ENCODE measurements at regions not wholly inside any gene's neighbourhood (a gene's known extent, or its start where the extent isn't known, plus 50 kb on each side); places are given as distances from the start of the nearest gene placed in this dataset.

DNA sequence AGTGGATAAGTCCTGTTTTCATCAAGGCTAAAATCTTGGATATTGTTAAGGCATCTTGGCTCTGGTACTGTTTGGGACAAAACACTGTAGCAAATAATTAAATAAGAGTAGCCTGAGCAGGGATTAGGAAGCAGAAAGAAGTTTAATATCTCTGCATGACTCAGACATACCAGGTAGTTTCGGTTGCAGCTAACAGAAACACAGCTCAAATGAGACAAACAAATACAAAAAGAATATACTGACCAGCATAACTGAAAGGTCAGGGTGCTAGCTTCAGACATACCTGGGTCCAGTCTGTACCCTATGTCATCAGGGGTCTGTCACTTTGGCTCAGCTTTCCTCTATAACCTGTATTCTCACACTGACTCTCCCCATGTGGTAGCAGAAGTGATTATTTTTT is 156.4 kb upstream of the MAP3K1 start:
- intact Hi-C loops (cut with DNase I; ENCODE audit: low total_unique reads): no loop called here
- Histone ChIP-seq H3K27ac (no peak overlapping the region), H3K36me3 (no peaks in the 10 kb centered on the region), H3K4me1 (no peaks in the 10 kb centered on the region), H3K9me3 (no peaks in the 10 kb centered on the region), H3K27me3 (no peaks in the 10 kb centered on the region), H3K4me3 (no peak overlapping the region)
- TF ChIP-seq POLR2A (IDR thresholded peaks at IDR 0.05): no peak
- TF ChIP-seq EP300 (IDR thresholded peaks at IDR 0.05): no peak
- TF ChIP-seq POLR2AphosphoS5 (IDR thresholded peaks at IDR 0.05): no peak
- TF ChIP-seq, protein P1, sequence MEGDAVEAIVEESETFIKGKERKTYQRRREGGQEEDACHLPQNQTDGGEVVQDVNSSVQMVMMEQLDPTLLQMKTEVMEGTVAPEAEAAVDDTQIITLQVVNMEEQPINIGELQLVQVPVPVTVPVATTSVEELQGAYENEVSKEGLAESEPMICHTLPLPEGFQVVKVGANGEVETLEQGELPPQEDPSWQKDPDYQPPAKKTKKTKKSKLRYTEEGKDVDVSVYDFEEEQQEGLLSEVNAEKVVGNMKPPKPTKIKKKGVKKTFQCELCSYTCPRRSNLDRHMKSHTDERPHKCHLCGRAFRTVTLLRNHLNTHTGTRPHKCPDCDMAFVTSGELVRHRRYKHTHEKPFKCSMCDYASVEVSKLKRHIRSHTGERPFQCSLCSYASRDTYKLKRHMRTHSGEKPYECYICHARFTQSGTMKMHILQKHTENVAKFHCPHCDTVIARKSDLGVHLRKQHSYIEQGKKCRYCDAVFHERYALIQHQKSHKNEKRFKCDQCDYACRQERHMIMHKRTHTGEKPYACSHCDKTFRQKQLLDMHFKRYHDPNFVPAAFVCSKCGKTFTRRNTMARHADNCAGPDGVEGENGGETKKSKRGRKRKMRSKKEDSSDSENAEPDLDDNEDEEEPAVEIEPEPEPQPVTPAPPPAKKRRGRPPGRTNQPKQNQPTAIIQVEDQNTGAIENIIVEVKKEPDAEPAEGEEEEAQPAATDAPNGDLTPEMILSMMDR (IDR thresholded peaks at IDR 0.05): no peak
- 59 to 74% (median 70%) methylated on average over 1 of the region's 1 CpG for WGBS, 5 donors
- DNase-seq: no peak

DNA sequence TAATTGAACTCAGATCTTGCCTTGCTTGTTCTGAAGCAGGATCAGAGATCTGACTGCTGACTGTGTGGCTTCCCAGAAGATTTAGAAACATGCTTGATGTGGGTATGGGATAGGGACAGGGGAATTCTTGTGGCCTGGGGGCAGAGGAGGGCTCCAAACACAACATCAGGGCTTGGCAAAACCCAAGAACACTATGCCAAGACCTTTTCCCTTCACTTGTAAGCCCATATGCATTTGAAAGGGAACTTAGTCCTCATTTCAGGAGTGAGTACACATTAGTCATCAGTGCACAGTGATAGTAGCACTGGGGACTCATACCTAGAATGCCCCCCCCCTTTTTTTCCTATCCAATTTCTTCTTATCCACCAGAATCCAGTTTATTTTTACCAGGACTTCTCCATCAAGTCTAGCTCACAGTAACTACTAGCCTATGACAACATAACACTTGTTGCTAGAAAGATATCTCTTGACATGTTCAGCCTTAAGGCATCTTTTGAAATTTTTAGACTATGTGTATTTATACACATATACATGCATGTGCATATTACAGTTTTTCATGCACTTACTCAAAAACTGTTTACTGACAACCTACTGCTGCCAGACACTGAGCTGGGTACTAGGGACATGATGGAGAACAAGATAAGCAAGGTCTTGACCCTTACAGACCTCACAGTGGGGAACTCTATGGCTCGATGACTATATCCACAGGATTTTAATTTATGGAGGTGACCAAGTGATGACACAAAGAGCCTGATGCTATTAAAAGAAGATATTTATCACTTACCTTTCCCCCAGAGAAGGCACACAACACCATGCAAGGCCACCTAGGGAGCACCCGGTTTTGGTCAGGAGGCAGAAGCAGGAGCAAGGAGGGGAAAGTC is 158.3 kb upstream of the MAP3K1 start:
- WGBS, 5 donors: 81 to 100% (median 87%) methylated on average over 2 of the region's 2 CpGs
- Histone ChIP-seq H3K27me3 (no peaks in the 10 kb centered on the region), H3K4me1 (no peaks in the 10 kb centered on the region), H3K4me3 (no peak overlapping the region), H3K27ac (no peak overlapping the region), H3K36me3 (no peaks in the 10 kb centered on the region), H3K9me3 (no peaks in the 10 kb centered on the region)
- intact Hi-C loops (cut with DNase I; ENCODE audit: low total_unique reads): no loop called here
- no peak for DNase-seq
- no peak for TF ChIP-seq EP300 (IDR thresholded peaks at IDR 0.05)
- no peak for TF ChIP-seq POLR2AphosphoS5 (IDR thresholded peaks at IDR 0.05)
- TF ChIP-seq POLR2A (IDR thresholded peaks at IDR 0.05): no peak
- TF ChIP-seq, protein P1 (IDR thresholded peaks at IDR 0.05): no peak

DNA sequence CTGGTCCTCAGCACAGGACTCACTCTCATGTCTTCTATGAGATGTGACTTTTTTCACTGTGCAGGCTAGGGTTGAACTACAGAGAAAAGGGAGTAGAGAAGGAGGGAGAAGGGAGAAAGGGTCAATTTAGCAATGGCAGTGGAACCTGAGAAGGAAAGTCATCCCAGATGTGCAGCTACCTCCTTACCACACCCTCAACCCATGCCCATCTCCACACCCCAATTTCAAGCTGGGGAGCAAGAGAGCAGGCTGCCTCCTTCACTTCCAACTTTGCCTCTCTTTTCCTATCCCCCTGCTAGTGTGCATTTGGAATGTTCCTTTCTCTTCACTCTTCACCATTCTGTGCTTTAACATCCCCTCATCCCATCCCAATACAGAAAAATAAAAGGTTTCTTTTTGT is 163.5 kb upstream of the MAP3K1 start:
- DNase-seq: no peak
- Histone ChIP-seq H3K4me1 (peaks cover 4 to 17% (median 9%) of the 10 kb centered on the region in 4 donors), H3K36me3 (no peaks in the 10 kb centered on the region), H3K9me3 (no peaks in the 10 kb centered on the region), H3K27ac (no peak overlapping the region), H3K27me3 (no peaks in the 10 kb centered on the region), H3K4me3 (no peak overlapping the region)
- intact Hi-C loops (cut with DNase I; ENCODE audit: low total_unique reads): no loop called here
- TF ChIP-seq POLR2AphosphoS5 (IDR thresholded peaks at IDR 0.05) (no peak), POLR2A (IDR thresholded peaks at IDR 0.05) (no peak), EP300 (IDR thresholded peaks at IDR 0.05) (no peak)
- TF ChIP-seq, protein P1 (IDR thresholded peaks at IDR 0.05): no peak

DNA sequence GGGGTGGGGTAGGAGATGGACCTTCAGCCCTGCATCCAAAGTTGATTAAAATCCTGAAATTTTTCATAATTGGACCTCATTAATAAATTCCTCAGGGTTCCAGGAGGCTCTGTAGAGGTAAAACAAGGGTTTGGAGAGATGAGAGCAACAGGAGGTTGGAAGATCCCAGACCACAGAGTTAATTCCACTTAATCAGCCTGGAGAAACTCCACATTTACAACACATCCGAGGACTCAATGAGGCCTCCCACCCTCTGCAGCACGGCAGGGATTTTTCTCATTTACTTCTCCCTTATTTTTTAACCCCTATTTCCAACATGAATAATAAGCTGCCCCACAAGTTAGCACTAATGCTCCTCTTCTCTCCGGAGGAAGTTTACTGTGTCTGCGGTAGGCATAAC is 165.0 kb upstream of the MAP3K1 start:
- no peak for TF ChIP-seq POLR2A (IDR thresholded peaks at IDR 0.05)
- no peak for TF ChIP-seq EP300 (IDR thresholded peaks at IDR 0.05)
- TF ChIP-seq POLR2AphosphoS5 (IDR thresholded peaks at IDR 0.05): no peak
- TF ChIP-seq, protein P1 (IDR thresholded peaks at IDR 0.05): no peak
- no peak overlapping the region for H3K4me3 ChIP-seq
- intact Hi-C loops (cut with DNase I; ENCODE audit: low total_unique reads): no loop called here
- H3K4me1 ChIP-seq: peaks cover 4 to 17% (median 9%) of the 10 kb centered on the region in 4 donors
- H3K9me3 ChIP-seq: no peaks in the 10 kb centered on the region
- H3K36me3 ChIP-seq: no peaks in the 10 kb centered on the region
- DNase-seq: no peak
- no peak overlapping the region for H3K27ac ChIP-seq
- H3K27me3 ChIP-seq: no peaks in the 10 kb centered on the region
- 79 to 91% (median 87%) methylated on average over 4 of the region's 4 CpGs for WGBS, 5 donors

Measured in stomach (tissue), 8 donors.